ENCODE measurements at regions not wholly inside any gene's neighbourhood (a gene's known extent, or its start where the extent isn't known, plus 50 kb on each side); places are given as distances from the start of the nearest gene placed in this dataset.

- TF ChIP-seq CTCF (IDR thresholded peaks at IDR 0.05) (no peak), POLR2A (IDR thresholded peaks at IDR 0.05) (no peak)
Observed at GRCh38 chr18:55088561-55088960, 129.3 kb upstream of the CCDC68 start.

Data from body of pancreas (tissue), 4 donors.